Large intestine (tissue), 3 donors: ENCODE measurements at regions not wholly inside any gene's neighbourhood (a gene's known extent, or its start where the extent isn't known, plus 50 kb on each side); places are given as distances from the start of the nearest gene placed in this dataset.

Experiments used
- DNase-seq, 2 donors: peaks; one replicate each; pipeline versions ENCODE4 v3.0.0 to v3.0.0-alpha.2; 2013
- H3K27ac ChIP-seq: one replicate; pipeline ENCODE4 v1.5.1; 2013; ENCODE audit warnings: low read length
- H3K27me3 ChIP-seq: 2 replicates; pipeline ENCODE4 v1.6.1; 2013; ENCODE audit warnings: low read length; ENCODE audit not compliant: control insufficient read depth, insufficient read depth
- H3K36me3 ChIP-seq: 2 replicates; pipeline ENCODE4 v1.6.1; 2013; ENCODE audit warnings: low read length; ENCODE audit not compliant: control insufficient read depth, insufficient read depth
- H3K4me1 ChIP-seq: one replicate; pipeline ENCODE4 v1.6.1; 2013; ENCODE audit warnings: low read length; ENCODE audit not compliant: control insufficient read depth, insufficient read depth
- H3K4me3 ChIP-seq: one replicate; pipeline ENCODE4 v1.5.1; 2013; ENCODE audit warnings: low read length
- H3K9me3 ChIP-seq: one replicate; pipeline ENCODE4 v1.6.1; 2013; ENCODE audit warnings: mild to moderate bottlenecking, low read depth, low read length, moderate library complexity; ENCODE audit not compliant: control insufficient read depth
- WGBS: methylation state at CpG from one replicate; pipeline ENCODE4 v1.1.5; 2013; ENCODE audit warnings: low lambda C conversion rate; ENCODE audit not compliant: insufficient coverage; 5-methylcytosine and 5-hydroxymethylcytosine counted together

DNA sequence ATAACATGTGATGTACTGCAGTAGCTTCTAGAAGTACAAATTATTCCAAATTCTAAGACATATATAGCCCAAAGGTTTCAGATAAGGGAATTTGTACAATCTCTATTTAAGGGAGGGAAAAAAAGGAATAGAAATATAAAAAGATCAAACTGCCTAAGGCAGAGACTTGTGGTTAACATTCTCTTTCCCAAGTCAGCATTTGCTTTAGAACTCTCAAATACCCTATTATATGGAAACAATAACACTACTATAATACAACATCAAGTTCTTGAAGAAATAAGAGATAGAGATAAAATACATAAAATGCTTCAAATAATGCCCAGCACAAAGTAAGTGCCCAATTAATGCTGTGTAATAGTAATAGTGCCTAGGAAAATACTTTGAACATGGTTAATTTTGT lies 123.1 kb downstream of the CRPPA start:
- no peaks in the 10 kb centered on the region for H3K27me3 ChIP-seq
- no peak overlapping the region for H3K4me3 ChIP-seq
- H3K36me3 ChIP-seq: no peaks in the 10 kb centered on the region
- no peaks in the 10 kb centered on the region for H3K4me1 ChIP-seq
- no peak for DNase-seq
- H3K9me3 ChIP-seq: no peaks in the 10 kb centered on the region
- H3K27ac ChIP-seq: no peak overlapping the region

DNA sequence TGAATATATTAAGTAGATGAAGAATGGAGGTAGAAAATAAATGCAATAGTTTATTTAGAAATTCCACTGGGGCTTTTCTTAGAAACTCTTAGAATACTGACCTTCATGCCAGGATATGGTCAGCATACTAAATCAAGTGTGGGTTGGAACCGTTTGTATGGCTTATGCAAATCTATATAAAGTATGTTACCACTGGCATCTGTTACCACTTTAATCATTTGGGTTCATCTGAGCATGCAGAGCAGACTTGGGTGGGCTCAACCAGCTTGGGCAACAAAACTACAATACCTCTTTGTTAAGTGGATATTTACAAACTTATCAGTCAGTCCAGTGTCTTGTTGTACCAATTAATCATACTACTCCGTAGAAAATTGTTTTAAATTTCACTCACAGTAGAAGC lies 125.8 kb downstream of the CRPPA start:
- H3K36me3 ChIP-seq: no peaks in the 10 kb centered on the region
- no peak for DNase-seq
- no peaks in the 10 kb centered on the region for H3K9me3 ChIP-seq
- no peaks in the 10 kb centered on the region for H3K27me3 ChIP-seq
- H3K27ac ChIP-seq: no peak overlapping the region
- H3K4me1 ChIP-seq: no peaks in the 10 kb centered on the region
- no peak overlapping the region for H3K4me3 ChIP-seq
- WGBS: no CpG with 5 or more reads among the region's 2 CpGs

DNA sequence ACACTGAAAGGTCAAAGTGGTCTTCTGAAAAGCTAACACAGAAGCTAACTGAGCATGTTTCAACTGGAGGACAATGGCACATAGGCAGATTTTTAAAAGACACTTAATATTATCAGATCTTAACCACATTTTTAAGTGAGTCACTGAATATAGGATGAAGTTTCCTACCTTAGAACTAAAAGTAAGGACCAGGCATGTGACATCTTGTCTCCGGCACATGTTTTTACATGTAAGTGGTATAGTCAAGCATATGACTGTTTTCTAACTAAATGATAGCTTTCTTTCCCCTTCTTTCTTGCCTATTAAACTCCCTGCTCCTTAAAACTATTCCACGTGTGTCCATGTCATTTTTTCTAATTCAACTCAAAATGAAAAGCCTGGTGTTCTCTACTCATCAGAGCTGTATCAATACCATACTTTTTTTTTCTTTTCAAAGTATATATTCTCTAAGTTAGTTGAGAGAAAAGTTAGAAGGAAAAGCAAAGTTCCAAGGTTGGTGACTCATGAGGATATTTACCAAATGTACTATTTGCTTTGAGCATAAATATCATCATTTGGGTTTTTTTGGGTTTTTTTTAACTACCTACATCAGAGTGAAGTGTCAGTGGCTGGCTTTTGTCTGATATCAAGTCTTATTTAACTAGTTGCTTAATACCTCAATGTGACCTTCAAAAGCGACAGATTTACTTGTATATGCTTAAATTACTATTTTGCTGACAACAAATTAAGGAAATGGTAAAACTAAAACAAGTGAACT lies 127.5 kb downstream of the CRPPA start:
- 95% methylated on average over 2 of the region's 3 CpGs for WGBS
- Histone ChIP-seq H3K27ac (no peak overlapping the region), H3K9me3 (no peaks in the 10 kb centered on the region), H3K36me3 (no peaks in the 10 kb centered on the region), H3K4me1 (no peaks in the 10 kb centered on the region), H3K27me3 (no peaks in the 10 kb centered on the region), H3K4me3 (no peak overlapping the region)
- DNase-seq: no peak

DNA sequence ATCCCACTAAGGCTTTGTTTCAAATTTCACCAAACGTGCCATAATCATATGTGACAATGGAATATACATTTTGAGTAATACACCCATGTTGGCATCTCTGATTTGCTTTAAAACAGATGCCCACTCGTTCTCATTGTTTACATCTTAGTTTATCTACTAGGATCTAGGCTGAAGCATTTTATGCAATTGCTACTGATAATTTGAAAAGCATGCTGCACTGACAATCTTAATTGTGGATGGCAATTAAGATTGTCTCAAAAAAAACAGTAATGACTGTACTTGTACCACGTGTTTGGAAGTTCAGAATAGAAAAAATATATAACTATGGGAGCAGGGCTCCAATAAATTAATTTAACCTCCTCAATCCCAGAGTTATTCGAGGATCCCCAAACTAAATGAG lies 136.8 kb downstream of the CRPPA start:
- H3K36me3 ChIP-seq: no peaks in the 10 kb centered on the region
- H3K27ac ChIP-seq: no peak overlapping the region
- 57% methylated on average over 3 of the region's 4 CpGs for WGBS
- H3K4me1 ChIP-seq: no peaks in the 10 kb centered on the region
- no peak overlapping the region for H3K4me3 ChIP-seq
- H3K9me3 ChIP-seq: no peaks in the 10 kb centered on the region
- H3K27me3 ChIP-seq: no peaks in the 10 kb centered on the region
- DNase-seq: no peak

DNA sequence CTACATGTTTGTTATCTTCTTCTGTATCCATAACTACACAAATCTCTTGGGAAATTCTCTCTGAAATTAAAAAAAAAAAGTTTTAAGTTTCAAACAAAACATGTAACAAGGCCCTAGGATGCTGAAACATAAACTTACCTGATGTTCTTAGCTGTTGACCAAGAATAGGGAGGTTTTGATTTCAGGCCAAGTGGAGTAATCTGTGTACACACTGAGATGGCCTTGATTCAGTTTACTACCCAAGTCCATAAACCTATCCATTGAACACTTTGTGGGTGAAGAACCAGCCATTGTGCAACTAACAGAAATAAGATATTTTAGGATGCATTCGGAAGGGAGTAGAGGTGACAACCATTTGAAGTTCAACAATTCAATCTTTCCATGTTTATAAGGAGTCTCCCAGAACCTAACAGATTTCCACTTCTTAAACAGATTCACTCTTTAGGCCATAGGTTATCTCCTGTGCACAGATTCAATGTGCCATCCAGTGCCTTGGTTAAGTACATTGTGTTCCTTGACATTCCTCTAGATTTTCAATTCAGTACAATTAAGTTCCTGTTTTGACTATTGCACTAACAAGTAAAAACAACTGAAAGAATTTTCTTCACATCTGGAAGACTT lies 143.1 kb downstream of the CRPPA start:
- no CpG with 5 or more reads among the region's 1 CpG for WGBS
- Histone ChIP-seq H3K4me3 (no peak overlapping the region), H3K27ac (no peak overlapping the region)

DNA sequence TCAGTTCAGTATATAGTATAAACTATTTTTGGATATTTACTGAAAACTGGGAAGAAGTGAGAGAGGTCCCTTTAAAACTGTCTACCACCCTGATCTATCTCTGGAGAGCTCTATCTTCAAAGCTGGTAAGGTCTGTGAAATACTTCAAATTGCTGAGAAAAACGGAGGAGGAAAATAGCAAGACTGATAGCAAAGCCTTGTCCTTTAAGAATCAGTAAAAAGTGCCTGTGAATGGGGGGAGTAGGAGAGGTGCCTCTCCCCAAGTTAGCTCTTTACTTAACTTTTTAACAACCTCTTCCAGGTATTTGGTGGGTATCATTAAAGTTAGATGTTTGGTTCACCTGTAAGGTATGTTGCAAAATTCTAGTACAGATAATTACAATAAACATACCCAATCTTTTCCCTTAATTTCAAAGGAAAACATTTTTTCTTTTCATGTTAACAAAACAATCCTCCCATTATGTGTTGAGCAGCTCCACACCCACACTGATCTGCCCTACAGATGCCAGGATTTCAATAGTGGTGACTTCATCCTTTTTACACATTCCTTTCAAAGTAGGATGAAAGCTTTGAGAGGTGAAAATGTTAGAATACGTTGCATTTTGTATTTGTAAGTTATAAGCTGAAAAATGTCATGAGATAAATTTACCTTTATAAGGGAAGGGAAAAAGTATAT lies 149.2 kb downstream of the CRPPA start:
- no peaks in the 10 kb centered on the region for H3K27me3 ChIP-seq
- H3K4me3 ChIP-seq: no peak overlapping the region
- DNase-seq: no peak
- no peaks in the 10 kb centered on the region for H3K9me3 ChIP-seq
- no peak overlapping the region for H3K27ac ChIP-seq
- WGBS: 60% methylated on average over 2 of the region's 2 CpGs
- H3K36me3 ChIP-seq: no peaks in the 10 kb centered on the region
- H3K4me1 ChIP-seq: no peaks in the 10 kb centered on the region

More for the DNA sequence above, 143.1 kb downstream of the CRPPA start:
- Histone ChIP-seq H3K9me3 (no peaks in the 10 kb centered on the region), H3K4me1 (no peaks in the 10 kb centered on the region), H3K27me3 (no peaks in the 10 kb centered on the region), H3K36me3 (no peaks in the 10 kb centered on the region)
- DNase-seq: no peak

DNA sequence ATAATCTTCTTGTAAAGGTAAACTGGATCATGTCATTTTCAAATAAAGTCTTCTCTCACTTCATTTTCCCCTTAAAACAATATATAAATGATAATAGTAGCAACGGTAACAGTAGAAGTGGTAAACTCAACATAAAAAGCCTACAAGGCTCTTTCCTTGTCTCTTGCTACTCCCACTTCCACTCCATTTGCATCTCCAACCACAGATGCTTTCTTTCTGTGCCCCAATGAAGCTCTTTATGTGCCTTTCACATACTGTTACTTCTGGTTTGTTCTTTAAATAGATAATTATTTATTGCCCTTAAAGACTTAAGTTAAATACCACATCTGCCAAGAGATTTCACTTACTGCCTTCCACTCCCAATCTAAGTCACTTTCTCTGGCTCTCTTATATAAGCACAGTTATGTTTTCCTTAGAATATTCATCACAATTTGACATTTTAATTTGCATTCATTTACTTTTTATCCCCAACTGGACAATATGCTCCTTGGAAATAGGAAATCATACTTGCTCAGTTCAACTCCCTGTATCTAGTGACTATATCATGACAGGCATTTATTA lies 149.9 kb downstream of the CRPPA start:
- H3K27ac ChIP-seq: no peak overlapping the region

DNA sequence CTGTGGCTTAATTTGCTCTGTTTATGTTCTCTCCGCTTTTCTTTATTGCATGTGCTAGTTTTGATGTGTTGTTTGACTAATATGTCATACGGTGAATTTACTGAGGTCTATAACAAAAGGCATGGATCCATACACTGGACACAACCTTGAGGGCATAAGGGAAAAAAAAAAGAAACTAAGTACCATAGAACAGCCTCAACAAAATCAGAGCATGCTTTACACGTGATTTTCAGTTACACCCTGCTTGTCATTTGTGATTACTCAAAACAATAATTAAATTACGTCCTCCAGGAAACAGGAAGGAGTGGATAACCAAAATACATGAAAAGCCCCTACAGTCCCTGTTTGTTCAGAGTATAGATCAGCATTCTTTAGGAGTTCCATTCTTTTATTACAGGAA lies 150.5 kb downstream of the CRPPA start:
- H3K27ac ChIP-seq: no peak overlapping the region
- no peaks in the 10 kb centered on the region for H3K9me3 ChIP-seq
- H3K36me3 ChIP-seq: no peaks in the 10 kb centered on the region
- 72% methylated on average over 2 of the region's 4 CpGs for WGBS
- no peaks in the 10 kb centered on the region for H3K4me1 ChIP-seq
- DNase-seq: no peak
- no peaks in the 10 kb centered on the region for H3K27me3 ChIP-seq
- no peak overlapping the region for H3K4me3 ChIP-seq

More for the DNA sequence above, 149.9 kb downstream of the CRPPA start:
- H3K36me3 ChIP-seq: no peaks in the 10 kb centered on the region
- no peaks in the 10 kb centered on the region for H3K4me1 ChIP-seq
- no peaks in the 10 kb centered on the region for H3K9me3 ChIP-seq
- DNase-seq: no peak
- WGBS: 100% methylated on average over 1 of the region's 1 CpG
- no peak overlapping the region for H3K4me3 ChIP-seq
- H3K27me3 ChIP-seq: no peaks in the 10 kb centered on the region

DNA sequence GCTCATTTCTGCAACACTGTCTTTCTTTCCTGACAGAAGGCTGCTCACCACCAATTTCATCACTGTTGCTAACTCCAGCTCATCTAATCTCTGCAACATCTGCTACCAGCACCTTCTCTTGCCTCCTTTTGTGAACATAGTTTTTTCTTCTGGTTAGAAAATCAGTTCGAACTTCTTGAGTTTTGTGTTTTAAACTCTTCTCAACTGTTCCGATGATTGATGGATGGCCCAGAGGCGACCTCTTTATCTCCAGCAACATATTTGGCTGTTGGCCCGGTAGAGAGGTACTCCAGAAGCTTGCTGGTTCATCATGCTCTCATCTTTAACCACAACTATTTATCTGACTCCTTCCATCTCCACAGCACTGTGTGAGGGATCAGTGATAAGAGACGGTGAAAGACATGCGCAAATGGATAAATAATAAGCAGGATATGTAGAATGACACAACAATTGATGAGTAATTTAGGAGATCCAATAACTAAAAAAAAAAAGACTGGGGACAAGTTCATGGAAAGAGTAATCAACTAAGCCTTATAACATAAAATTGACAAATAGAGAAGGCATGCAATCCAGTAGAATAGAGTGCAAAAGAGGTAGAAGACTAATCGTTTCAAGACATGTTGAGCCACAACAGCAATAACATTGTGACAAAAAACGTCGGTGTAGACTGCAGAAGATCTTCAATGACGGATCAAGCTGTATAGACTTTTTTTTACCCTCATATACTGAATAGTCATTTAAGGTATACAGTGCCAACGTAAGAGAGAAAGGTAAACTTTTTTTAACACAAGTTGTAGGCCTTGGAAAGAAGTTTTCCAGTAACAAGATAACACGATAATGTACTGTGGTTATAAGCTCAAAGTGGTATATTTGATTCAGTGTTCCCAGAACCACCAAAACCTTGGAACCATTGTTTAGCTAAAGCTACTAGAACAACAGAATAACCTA lies 152.2 kb downstream of the CRPPA start:
- Histone ChIP-seq H3K27ac (no peak overlapping the region), H3K4me1 (no peaks in the 10 kb centered on the region), H3K36me3 (no peaks in the 10 kb centered on the region), H3K4me3 (no peak overlapping the region), H3K9me3 (no peaks in the 10 kb centered on the region), H3K27me3 (no peaks in the 10 kb centered on the region)
- 82% methylated on average over 5 of the region's 12 CpGs for WGBS
- peak in 1 of 2 donors; percentile 5 for DNase-seq
